HUES6 (cell line): ENCODE measurements at regions not wholly inside any gene's neighbourhood (a gene's known extent, or its start where the extent isn't known, plus 50 kb on each side); places are given as distances from the start of the nearest gene placed in this dataset.

Source experiments
- H3K27ac ChIP-seq: 2 replicates; pipeline ENCODE4 v1.7.0; 2013; ENCODE audit warnings: low read depth, mild to moderate bottlenecking, low read length, inconsistent platforms
- H3K27me3 ChIP-seq: 2 replicates; pipeline ENCODE4 v1.6.1; 2013; ENCODE audit warnings: low read length; ENCODE audit not compliant: control insufficient read depth, insufficient read depth
- H3K36me3 ChIP-seq: 2 replicates; pipeline ENCODE4 v1.6.1; 2013; ENCODE audit warnings: low read length; ENCODE audit not compliant: control insufficient read depth, insufficient read depth
- H3K4me1 ChIP-seq: 2 replicates; pipeline ENCODE4 v1.6.1; 2013; ENCODE audit warnings: low read length; ENCODE audit not compliant: control insufficient read depth, insufficient read depth
- H3K4me3 ChIP-seq: 2 replicates; pipeline ENCODE4 v1.5.1; 2013; ENCODE audit warnings: low read depth, low read length
- H3K9ac ChIP-seq: one replicate; pipeline ENCODE4 v1.6.1; 2013; ENCODE audit warnings: mild to moderate bottlenecking, low read length
- H3K9me3 ChIP-seq: 2 replicates; pipeline ENCODE4 v1.6.1; 2013; ENCODE audit warnings: low read depth, low read length; ENCODE audit not compliant: control insufficient read depth, insufficient read depth

DNA sequence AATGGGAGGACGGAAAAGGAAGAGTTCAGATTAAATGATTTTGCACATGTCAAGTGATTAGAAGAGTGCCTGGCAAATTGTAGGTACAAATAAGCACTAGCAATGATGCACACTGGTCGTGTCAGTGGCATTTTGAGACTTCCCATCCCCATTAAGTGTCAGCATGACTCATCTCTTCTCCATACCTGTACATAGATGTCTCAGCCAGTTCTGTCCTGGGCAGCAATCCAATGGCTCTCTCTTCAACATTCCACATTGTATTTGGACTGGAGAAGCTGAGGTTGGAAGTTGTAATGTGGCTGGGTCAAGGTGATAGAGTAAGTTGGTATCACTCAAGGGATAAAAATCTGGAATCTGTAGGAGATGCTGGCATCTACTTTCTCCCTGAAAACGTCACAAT, 742.7 kb downstream of the VRK1 start:
- Histone ChIP-seq H3K27ac (no peak overlapping the region), H3K27me3 (no peaks in the 10 kb centered on the region), H3K9ac (no peak overlapping the region), H3K9me3 (no peaks in the 10 kb centered on the region), H3K4me1 (no peaks in the 10 kb centered on the region), H3K4me3 (no peak overlapping the region), H3K36me3 (no peaks in the 10 kb centered on the region)

DNA sequence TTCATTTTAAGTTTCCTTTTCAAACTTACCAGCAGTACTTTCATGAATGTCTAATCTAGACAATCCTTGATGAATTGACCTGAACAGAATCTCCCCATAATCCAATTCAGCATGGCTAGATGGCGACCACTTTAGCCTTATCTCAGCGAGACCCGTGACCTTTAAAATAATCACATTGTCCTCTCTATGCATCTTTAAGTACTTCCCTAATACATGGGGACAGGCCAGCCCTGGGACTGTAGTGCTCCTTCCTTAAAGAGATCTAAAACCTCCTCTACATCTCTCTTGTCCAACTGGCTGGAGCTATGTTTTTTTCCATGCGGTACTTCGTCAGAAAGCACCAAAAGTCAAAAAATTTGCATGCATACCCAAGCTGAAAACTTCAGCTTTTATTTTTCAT, 746.0 kb downstream of the VRK1 start:
- Histone ChIP-seq H3K36me3 (no peaks in the 10 kb centered on the region), H3K27ac (no peak overlapping the region), H3K4me1 (no peaks in the 10 kb centered on the region), H3K4me3 (no peak overlapping the region), H3K27me3 (no peaks in the 10 kb centered on the region), H3K9ac (no peak overlapping the region), H3K9me3 (no peaks in the 10 kb centered on the region)

DNA sequence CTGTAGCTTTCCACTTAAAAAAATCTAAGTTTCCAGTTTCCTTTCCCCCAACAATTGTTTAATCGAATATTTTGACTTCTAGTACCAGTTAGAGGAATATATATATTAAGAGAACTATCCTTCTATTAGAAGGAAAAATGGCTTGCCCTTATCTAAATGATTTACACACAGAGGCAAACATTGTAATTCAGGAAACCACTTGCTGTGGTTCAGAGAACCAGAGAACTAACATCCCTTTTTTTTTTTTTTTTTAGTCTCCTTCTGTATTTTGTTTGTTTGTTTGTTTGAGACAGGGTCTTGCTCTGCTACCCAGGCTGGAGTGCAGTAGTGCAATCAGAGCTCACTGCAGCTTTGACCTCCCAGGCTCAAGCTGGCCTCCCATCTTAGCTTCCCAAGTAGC, 746.6 kb downstream of the VRK1 start:
- Histone ChIP-seq H3K36me3 (no peaks in the 10 kb centered on the region), H3K4me3 (no peak overlapping the region), H3K27ac (no peak overlapping the region), H3K27me3 (no peaks in the 10 kb centered on the region), H3K4me1 (no peaks in the 10 kb centered on the region), H3K9ac (no peak overlapping the region), H3K9me3 (no peaks in the 10 kb centered on the region)

DNA sequence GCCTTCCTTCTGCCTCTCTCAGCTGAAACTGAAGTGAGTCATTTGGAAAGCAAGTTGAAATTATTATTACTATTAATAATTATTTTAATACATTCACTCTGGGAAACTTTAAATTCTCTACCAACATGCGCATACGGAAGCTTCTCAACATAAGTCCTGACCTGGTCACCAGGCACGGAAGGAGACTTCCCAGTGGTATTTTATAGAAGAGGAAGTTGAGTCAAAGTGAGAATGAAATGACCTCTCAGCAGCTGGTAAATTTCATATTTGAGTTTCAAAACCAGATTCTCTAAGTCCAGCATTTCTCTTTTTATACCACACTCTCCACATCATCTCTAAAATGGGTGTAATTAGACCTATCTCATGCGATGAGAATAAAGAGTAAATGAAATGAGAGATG, 747.4 kb downstream of the VRK1 start:
- Histone ChIP-seq H3K36me3 (no peaks in the 10 kb centered on the region), H3K9me3 (no peaks in the 10 kb centered on the region)

DNA sequence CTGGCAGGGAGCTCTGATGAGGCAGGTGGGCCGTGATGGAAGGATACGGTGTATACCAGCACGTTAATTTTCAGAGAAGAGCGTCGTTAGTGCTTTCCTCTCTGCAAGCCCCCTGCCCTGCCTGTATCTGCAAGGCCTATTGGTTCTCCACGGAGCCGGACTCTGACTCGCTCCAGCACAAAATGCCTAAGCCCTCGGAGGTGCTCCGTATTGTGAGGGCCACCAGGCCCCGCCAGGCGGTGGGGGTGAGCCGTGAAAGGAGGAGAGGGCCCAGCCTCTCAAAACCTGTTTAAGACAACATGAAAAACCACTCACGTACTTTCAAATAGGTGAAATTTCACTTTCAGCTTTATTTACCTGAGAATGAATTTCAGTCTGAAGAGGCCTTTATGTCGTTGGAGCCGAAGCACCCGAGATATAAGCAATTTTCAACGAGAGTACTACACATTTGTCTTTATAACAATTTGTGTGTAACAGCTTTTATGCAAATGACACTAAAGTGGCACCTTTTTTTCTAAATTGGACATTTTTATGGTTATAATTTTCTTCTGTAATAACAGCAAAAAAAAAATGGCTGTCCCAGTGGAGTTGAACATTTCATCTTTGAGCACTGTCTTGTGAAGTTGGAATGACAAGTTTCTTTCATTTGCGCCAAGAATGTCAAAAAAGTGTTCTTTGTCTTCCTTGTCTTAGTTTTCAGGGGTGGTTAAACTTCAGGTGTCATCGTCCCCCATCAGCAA, 749.5 kb downstream of the VRK1 start:
- Histone ChIP-seq H3K27me3 (no peaks in the 10 kb centered on the region), H3K9me3 (no peaks in the 10 kb centered on the region)

More for the DNA sequence above, 747.4 kb downstream of the VRK1 start:
- no peaks in the 10 kb centered on the region for H3K27me3 ChIP-seq
- H3K4me3 ChIP-seq, result no peak overlapping the region
- no peak overlapping the region for H3K9ac ChIP-seq
- no peak overlapping the region for H3K27ac ChIP-seq
- H3K4me1 ChIP-seq, result no peaks in the 10 kb centered on the region

DNA sequence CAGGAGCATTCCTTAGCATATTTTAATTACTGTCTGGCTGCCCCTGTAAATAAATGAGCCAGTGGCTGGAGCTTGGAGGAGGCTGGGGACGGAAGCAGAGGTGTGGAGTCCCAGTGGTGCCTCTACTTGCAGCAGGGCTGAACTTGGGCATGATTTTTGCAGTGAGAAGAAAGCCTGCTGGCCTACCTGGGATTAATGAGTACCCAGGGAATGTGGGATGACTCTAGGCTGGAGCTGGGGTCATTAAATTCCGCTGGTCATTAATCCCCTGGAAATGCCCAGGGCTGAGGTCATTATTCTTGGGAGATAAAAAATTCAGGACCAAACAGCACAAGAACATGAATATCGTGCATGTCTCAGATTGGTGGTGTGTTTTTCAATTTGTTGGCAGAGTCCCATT, 753.3 kb downstream of the VRK1 start:
- H3K27me3 ChIP-seq, result no peaks in the 10 kb centered on the region
- no peaks in the 10 kb centered on the region for H3K36me3 ChIP-seq
- H3K4me3 ChIP-seq, result no peak overlapping the region
- H3K27ac ChIP-seq, result no peak overlapping the region
- no peaks in the 10 kb centered on the region for H3K9me3 ChIP-seq
- H3K9ac ChIP-seq, result no peak overlapping the region
- peaks cover 3% of the 10 kb centered on the region; the same call in 1 of the 2 replicates for H3K4me1 ChIP-seq

More for the DNA sequence above, 749.5 kb downstream of the VRK1 start:
- Histone ChIP-seq H3K4me1 (peaks cover 2% of the 10 kb centered on the region; the same call in 1 of the 2 replicates), H3K27ac (no peak overlapping the region), H3K36me3 (no peaks in the 10 kb centered on the region), H3K4me3 (no peak overlapping the region), H3K9ac (no peak overlapping the region)

DNA sequence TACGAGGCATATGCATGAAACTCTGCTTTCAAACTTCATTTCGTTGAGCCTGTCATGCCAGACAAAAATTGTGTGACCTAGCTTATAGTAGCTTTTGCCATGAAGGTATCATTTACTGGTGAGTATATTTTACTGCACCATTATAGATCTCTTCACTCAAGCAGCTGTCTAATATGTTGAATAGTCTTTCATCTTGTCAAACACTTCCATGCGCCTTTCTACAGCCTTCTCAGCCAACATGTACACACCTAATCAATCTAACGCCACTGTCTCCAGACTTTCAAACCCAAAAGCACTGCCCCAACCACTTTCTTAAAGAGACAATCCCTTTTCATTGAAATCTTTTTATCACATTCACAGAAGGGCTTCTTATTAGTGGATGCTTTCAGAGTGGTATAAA, 757.4 kb downstream of the VRK1 start:
- Histone ChIP-seq H3K4me3 (no peak overlapping the region), H3K36me3 (no peaks in the 10 kb centered on the region), H3K4me1 (peaks cover 9% of the 10 kb centered on the region; the same call in 1 of the 2 replicates), H3K27ac (no peak overlapping the region), H3K27me3 (no peaks in the 10 kb centered on the region), H3K9me3 (peaks cover 5% of the 10 kb centered on the region; the same call in 1 of the 2 replicates), H3K9ac (no peak overlapping the region)

DNA sequence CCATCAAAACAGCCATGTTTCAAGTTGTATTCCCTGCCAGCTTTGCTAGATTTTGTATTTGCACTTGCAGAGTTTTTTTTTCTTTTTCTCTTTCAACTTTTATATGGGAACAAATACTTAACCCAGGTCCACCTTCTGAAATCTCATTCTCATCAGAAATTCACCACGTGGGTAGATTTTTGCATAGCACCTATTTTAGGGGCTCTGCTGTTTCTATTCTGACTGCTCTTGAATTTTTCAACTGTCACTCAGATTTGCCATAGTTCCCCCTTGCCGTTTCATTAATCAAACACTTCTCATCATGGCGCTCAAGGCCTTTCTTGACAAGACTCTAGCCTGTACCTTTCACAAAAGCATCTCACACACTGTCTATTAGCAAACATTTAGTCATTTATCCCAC, 767.2 kb downstream of the VRK1 start:
- Histone ChIP-seq H3K9ac (no peak overlapping the region), H3K4me3 (no peak overlapping the region), H3K4me1 (no peaks in the 10 kb centered on the region), H3K36me3 (no peaks in the 10 kb centered on the region), H3K27me3 (no peaks in the 10 kb centered on the region), H3K9me3 (peaks cover 16% of the 10 kb centered on the region), H3K27ac (no peak overlapping the region)

DNA sequence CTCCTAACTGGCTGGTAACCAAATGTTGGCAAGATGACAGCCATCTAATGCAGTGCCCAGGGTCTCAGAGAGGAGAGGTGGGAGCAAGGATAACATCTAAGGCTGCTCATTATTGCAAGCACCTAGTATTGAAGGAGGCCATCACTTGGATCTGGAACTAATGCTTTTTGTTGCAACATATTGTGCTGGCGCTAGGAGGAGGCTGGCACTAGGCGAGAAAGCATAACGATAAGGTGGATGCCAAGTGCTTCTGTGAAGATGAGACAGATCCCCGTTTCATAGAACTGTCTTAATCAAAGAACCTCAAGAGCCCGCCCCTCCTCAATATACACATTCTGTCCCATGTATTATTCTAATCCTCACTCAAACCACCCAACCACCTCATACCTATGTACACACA, 774.0 kb downstream of the VRK1 start:
- Histone ChIP-seq H3K4me3 (no peak overlapping the region), H3K27me3 (no peaks in the 10 kb centered on the region), H3K36me3 (no peaks in the 10 kb centered on the region), H3K4me1 (peaks cover 14% of the 10 kb centered on the region), H3K27ac (no peak overlapping the region), H3K9ac (no peak overlapping the region), H3K9me3 (no peaks in the 10 kb centered on the region; the same call in 1 of the 2 replicates)

DNA sequence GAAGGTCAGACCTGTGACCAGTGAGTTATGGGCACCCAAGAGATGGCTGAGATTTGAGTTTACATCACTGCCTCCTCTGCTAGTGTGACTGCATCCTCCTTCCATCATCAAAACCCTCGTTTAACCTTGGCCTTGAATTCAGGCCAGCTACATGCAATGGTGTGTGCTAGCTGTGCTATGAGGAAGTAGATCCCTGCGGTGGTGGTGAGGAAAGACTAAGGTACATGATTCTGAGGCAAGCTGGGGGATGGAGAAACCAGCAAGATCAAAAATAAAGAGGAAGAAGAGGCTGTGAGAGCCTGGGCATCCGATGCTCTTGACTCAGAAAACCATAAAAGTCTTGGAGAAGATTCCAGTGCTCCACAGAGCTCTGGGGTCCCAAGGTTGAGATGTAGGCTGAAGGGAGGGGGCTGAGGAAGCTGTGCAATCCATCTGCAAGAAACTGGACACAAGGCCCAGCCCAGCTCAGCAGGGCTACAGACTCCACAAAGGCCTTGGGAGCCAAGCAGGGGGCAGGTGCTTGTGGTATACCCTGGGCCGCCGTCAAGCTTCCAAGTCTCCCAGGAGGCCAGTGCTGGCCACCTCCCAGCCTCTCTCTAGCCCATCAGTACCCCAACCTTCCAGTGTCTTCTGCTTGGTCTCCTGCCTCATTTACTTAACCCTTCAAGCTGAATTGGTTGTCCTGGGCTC, 774.8 kb downstream of the VRK1 start:
- H3K27me3 ChIP-seq, result no peaks in the 10 kb centered on the region
- H3K4me1 ChIP-seq, result peaks cover 14% of the 10 kb centered on the region
- no peaks in the 10 kb centered on the region for H3K9me3 ChIP-seq
- no peaks in the 10 kb centered on the region for H3K36me3 ChIP-seq
- H3K4me3 ChIP-seq, result no peak overlapping the region
- no peak overlapping the region for H3K9ac ChIP-seq
- H3K27ac ChIP-seq, result no peak overlapping the region

DNA sequence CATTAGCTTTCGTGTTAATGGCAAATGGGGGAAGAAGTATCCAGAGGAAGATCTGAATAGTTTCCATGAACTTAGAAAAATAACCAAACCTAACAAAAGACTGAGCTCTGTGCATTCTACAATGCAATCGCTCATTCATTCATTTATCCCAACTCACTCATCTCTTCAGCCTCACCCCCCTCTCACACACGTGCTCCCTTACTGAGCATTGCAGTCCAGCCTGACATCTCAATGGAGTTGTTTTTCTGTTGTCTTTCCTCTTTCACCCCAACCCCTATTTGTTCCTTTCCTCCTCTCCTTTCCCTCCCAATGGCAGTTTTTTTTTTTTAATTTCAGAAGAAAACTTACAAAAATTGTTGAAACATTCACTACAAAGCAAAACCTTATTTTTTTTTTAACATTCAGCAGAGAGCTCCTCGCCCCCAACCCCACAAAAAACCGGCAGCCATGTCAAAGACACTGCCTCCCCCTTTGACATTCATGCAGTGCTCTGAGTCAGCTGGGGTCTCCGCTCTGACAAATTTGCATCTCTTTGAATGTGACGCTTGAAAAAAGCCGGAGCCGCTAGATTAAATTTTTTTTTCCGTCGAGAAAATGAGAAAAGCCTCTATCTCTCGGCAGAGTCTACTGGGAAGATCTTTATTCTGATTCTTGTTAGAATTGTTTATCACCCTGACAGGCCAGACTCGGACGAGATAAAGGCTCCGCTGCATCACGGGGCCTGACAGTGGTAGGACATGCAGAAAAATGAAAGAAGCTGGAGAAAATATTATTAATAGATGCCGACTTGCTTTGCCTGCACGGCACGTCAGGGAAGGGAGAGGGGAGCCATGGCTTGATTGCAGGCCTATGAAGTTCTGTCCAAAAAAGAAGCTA, 775.6 kb downstream of the VRK1 start:
- Histone ChIP-seq H3K9ac (no peak overlapping the region), H3K36me3 (no peaks in the 10 kb centered on the region), H3K9me3 (no peaks in the 10 kb centered on the region), H3K27ac (no peak overlapping the region), H3K27me3 (no peaks in the 10 kb centered on the region), H3K4me1 (peaks cover 14% of the 10 kb centered on the region), H3K4me3 (no peak overlapping the region)
